MM.1S (cell line): ENCODE measurements at regions not wholly inside any gene's neighbourhood (a gene's known extent, or its start where the extent isn't known, plus 50 kb on each side); places are given as distances from the start of the nearest gene placed in this dataset.

ENCODE experiments used
- DNase-seq: peaks from one replicate; pipeline ENCODE4 v3.0.0-alpha.2; 2015
- H2AFZ ChIP-seq: fragments of 300-600 bp; sonication (generic); 2 replicates; pipeline ENCODE4 v1.6.0; 2016; ENCODE audit warnings: antibody characterized with exemption, low read length
- H3F3A ChIP-seq: fragments of 300-600 bp; sonication (generic); 2 replicates; pipeline ENCODE4 v1.6.1; 2016; ENCODE audit warnings: mild to moderate bottlenecking, antibody characterized with exemption, low read length, moderate library complexity, mixed read lengths; ENCODE audit not compliant: insufficient read depth
- H3K27ac ChIP-seq: fragments of 300-600 bp; sonication (generic); 2 replicates; pipeline ENCODE4 v1.5.1; 2016; ENCODE audit warnings: mild to moderate bottlenecking, low read length
- H3K27me3 ChIP-seq: fragments of 300-600 bp; sonication (generic); replicated peaks from 2 replicates; pipeline ENCODE4 v1.6.0; 2016; ENCODE audit warnings: low read length; ENCODE audit not compliant: insufficient read depth
- H3K36me3 ChIP-seq: fragments of 300-600 bp; sonication (generic); replicated peaks from 2 replicates; pipeline ENCODE4 v1.6.1; 2016; ENCODE audit warnings: mild to moderate bottlenecking, low read length, mixed read lengths; ENCODE audit not compliant: insufficient read depth
- H3K4me1 ChIP-seq: fragments of 300-600 bp; sonication (generic); 2 replicates; pipeline ENCODE4 v1.6.1; 2016; ENCODE audit warnings: low read length, mixed read lengths
- H3K4me2 ChIP-seq: fragments of 300-600 bp; sonication (generic); 2 replicates; pipeline ENCODE4 v1.6.0; 2016; ENCODE audit warnings: low read depth, low read length
- H3K4me3 ChIP-seq: fragments of 300-600 bp; sonication (generic); 2 replicates; pipeline ENCODE4 v1.5.1; 2016; ENCODE audit warnings: low read length, mixed read lengths
- H3K79me2 ChIP-seq: fragments of 300-600 bp; sonication (generic); 2 replicates; pipeline ENCODE4 v1.6.1; 2016; ENCODE audit warnings: mixed run types, low read length, mixed read lengths
- H3K9ac ChIP-seq: fragments of 300-600 bp; sonication (generic); 2 replicates; pipeline ENCODE4 v1.6.1; 2016; ENCODE audit warnings: low read length, mixed read lengths
- H3K9me2 ChIP-seq: fragments of 300-600 bp; sonication (generic); replicated peaks from 2 replicates; pipeline ENCODE4 v1.6.1; 2016; ENCODE audit warnings: mild to moderate bottlenecking, low read length, mixed read lengths; ENCODE audit not compliant: insufficient read depth
- H3K9me3 ChIP-seq: fragments of 300-600 bp; sonication (generic); replicated peaks from 2 replicates; pipeline ENCODE4 v1.6.1; 2016; ENCODE audit warnings: mild to moderate bottlenecking, low read length, mixed read lengths; ENCODE audit not compliant: insufficient read depth
- H4K20me1 ChIP-seq: fragments of 300-600 bp; sonication (generic); 2 replicates; pipeline ENCODE4 v1.6.1; 2016; ENCODE audit warnings: mild to moderate bottlenecking, low read length, moderate library complexity, mixed read lengths; ENCODE audit not compliant: insufficient read depth
- CTCF ChIP-seq: fragments of 300-600 bp; sonication (generic); IDR thresholded peaks from 2 replicates; pipeline ENCODE4 v1.5.1; 2016; ENCODE audit warnings: antibody characterized with exemption, low read length, mixed read lengths
- EZH2 ChIP-seq: fragments of 300-600 bp; sonication (generic); optimal IDR thresholded peaks from 2 replicates; pipeline ENCODE3; 2017; ENCODE audit warnings: low read depth, mild to moderate bottlenecking, antibody characterized with exemption, low read length, mixed read lengths
- EZH2phosphoT487 ChIP-seq: fragments of 300-600 bp; sonication (generic); IDR thresholded peaks from 2 replicates; pipeline ENCODE4 v1.6.1; 2018; ENCODE audit warnings: antibody characterized with exemption, low read length

- Histone ChIP-seq H3K4me2 (no peak overlapping the region), H3K27me3 (no peaks in the 10 kb centered on the region), H3F3A (0 out of 2 replicates have a peak, but pooled peaks cover 6% of the 10 kb centered on the region), H2AFZ (no peak overlapping the region), H4K20me1 (no peaks in the 10 kb centered on the region), H3K9ac (no peak overlapping the region), H3K4me1 (peaks cover 12% of the 10 kb centered on the region; the same call in 1 of the 2 replicates), H3K9me2 (no peaks in the 10 kb centered on the region), H3K9me3 (no peaks in the 10 kb centered on the region), H3K27ac (no peak overlapping the region), H3K79me2 (no peaks in the 10 kb centered on the region), H3K36me3 (no peaks in the 10 kb centered on the region), H3K4me3 (no peak overlapping the region)
- DNase-seq: no peak
- TF ChIP-seq EZH2 (no peak), CTCF (no peak), EZH2phosphoT487 (no peak)
Measured at GRCh38 chr2:155356250-155356649, 657.8 kb downstream of the KCNJ3 start.

GRCh38 chr2:155350783-155351580, 652.5 kb downstream of the KCNJ3 start:
- Histone ChIP-seq H3F3A (0 out of 2 replicates have a peak, but pooled peaks cover 6% of the 10 kb centered on the region), H3K27me3 (no peaks in the 10 kb centered on the region), H3K36me3 (no peaks in the 10 kb centered on the region), H3K4me1 (peaks cover 12% of the 10 kb centered on the region; the same call in 1 of the 2 replicates), H4K20me1 (no peaks in the 10 kb centered on the region), H3K79me2 (no peaks in the 10 kb centered on the region), H3K4me3 (no peak overlapping the region), H3K9me3 (no peaks in the 10 kb centered on the region), H3K9me2 (no peaks in the 10 kb centered on the region), H2AFZ (no peak overlapping the region), H3K27ac (no peak overlapping the region), H3K4me2 (no peak overlapping the region), H3K9ac (no peak overlapping the region)
- TF ChIP-seq EZH2phosphoT487 (no peak), EZH2 (no peak), CTCF (no peak)
- DNase-seq: no peak

- no peaks in the 10 kb centered on the region for H4K20me1 ChIP-seq
- no peak overlapping the region for H3K27ac ChIP-seq
- no peaks in the 10 kb centered on the region for H3K4me1 ChIP-seq
- H3K9me2 ChIP-seq: no peaks in the 10 kb centered on the region
- no peaks in the 10 kb centered on the region for H3K27me3 ChIP-seq
- H3K36me3 ChIP-seq: no peaks in the 10 kb centered on the region
- H2AFZ ChIP-seq: no peak overlapping the region
- no peak overlapping the region for H3K4me2 ChIP-seq
- no peak overlapping the region for H3K9ac ChIP-seq
- no peak overlapping the region for H3K4me3 ChIP-seq
- H3K79me2 ChIP-seq: no peaks in the 10 kb centered on the region
- DNase-seq: no peak
- no peaks in the 10 kb centered on the region for H3F3A ChIP-seq
- TF ChIP-seq EZH2phosphoT487 (no peak), CTCF (no peak), EZH2 (no peak)
- H3K9me3 ChIP-seq: no peaks in the 10 kb centered on the region
Measured at GRCh38 chr2:155332016-155332415, 633.5 kb downstream of the KCNJ3 start.
